Upper lobe of left lung (tissue), 4 donors: ENCODE measurements at regions not wholly inside any gene's neighbourhood (a gene's known extent, or its start where the extent isn't known, plus 50 kb on each side); places are given as distances from the start of the nearest gene placed in this dataset.
"Not testable (repeated sequence)": the region's sequence is repeated elsewhere in the genome, so short reads cannot be mapped to it uniquely, and the experiment has no call there.

Source experiments
- EP300 ChIP-seq, 4 donors: sonication (generic); formaldehyde crosslinking; IDR thresholded peaks; one replicate each; pipeline ENCODE4 v1.5.1; 2017; ENCODE audit warnings: antibody characterized with exemption in 4 of 4, control low read depth in 2 of 4
- TF ChIP-seq, protein P1 (sequence below), 6 experiments: fragments of 450-650 bp in 4 of 6; fragments of 200-600 bp in 2 of 6; sonication (generic) in 2 of 6; IDR thresholded peaks; one replicate each; pipeline ENCODE4 v1.5.1; 2016 to 2019; ENCODE audit warnings: antibody characterized with exemption in 6 of 6

DNA sequence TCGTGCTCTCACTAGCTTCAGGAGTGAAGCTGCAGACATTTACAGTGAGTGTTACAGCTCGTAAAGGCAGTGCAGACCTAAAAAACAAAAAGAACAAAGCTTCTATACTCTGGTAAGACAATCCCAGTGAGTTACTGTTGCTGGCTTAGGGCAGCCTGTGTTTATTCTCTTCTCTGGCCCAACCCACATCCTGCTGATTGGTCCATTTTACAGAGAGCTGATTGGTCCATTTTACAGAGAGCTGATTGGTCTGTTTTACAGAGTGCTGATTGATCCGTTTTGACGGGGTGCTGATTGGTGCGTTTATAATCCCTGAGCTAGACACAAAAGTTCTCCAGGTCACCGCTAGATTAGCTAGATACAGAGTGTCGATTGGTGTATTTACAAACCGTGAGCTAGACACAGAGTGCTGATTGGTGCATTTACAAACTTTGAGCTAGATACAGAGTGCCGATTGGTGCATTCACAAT, 158.0 kb downstream of the KLRB1 start:
- TF ChIP-seq EP300 (IDR thresholded peaks at IDR 0.05): not testable (repeated sequence)
- TF ChIP-seq, protein P1, sequence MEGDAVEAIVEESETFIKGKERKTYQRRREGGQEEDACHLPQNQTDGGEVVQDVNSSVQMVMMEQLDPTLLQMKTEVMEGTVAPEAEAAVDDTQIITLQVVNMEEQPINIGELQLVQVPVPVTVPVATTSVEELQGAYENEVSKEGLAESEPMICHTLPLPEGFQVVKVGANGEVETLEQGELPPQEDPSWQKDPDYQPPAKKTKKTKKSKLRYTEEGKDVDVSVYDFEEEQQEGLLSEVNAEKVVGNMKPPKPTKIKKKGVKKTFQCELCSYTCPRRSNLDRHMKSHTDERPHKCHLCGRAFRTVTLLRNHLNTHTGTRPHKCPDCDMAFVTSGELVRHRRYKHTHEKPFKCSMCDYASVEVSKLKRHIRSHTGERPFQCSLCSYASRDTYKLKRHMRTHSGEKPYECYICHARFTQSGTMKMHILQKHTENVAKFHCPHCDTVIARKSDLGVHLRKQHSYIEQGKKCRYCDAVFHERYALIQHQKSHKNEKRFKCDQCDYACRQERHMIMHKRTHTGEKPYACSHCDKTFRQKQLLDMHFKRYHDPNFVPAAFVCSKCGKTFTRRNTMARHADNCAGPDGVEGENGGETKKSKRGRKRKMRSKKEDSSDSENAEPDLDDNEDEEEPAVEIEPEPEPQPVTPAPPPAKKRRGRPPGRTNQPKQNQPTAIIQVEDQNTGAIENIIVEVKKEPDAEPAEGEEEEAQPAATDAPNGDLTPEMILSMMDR (IDR thresholded peaks at IDR 0.05): not testable (repeated sequence)
